ENCODE measurements at regions not wholly inside any gene's neighbourhood (a gene's known extent, or its start where the extent isn't known, plus 50 kb on each side); places are given as distances from the start of the nearest gene placed in this dataset.

GRCh38 chr10:29858702-29859267 lies 200.6 kb downstream of the JCAD start:
- H3K27ac ChIP-seq (ENCODE audit: control insufficient read depth, insufficient read depth), result no peak overlapping the region
- TF ChIP-seq ESRRA (IDR thresholded peaks at IDR 0.05; ENCODE audit: low read length) (no peak), SMAD5 (IDR thresholded peaks at IDR 0.05; ENCODE audit: low read depth) (no peak), CEBPZ (IDR thresholded peaks at IDR 0.05; ENCODE audit: low read depth, low read length) (no peak), MTA3 (IDR thresholded peaks at IDR 0.05; ENCODE audit: borderline replicate concordance, low read length) (no peak), NFIC (IDR thresholded peaks at IDR 0.05; ENCODE audit: low read depth, low read length) (no peak), MAX (IDR thresholded peaks at IDR 0.05; ENCODE audit: low read depth, low read length) (no peak), STAT1 (conservative IDR thresholded peaks at IDR 0.05) (no peak), ATF2 (IDR thresholded peaks at IDR 0.05; ENCODE audit: low read length) (no peak), SUPT20H (IDR thresholded peaks at IDR 0.05; ENCODE audit: borderline replicate concordance, control insufficient read depth, low read depth, low read length) (no peak), FOXK2 (IDR thresholded peaks at IDR 0.05) (no peak), SREBF2 (IDR thresholded peaks at IDR 0.05; ENCODE audit: low read length) (no peak)
- ChIA-PET POLR2A (no interaction called here), RAD21 (ENCODE audit: unreplicated experiment) (no interaction called here), CTCF (no interaction called here), SMC1A (ENCODE audit: uncharacterized antibody, unreplicated experiment) (no interaction called here)
- no peaks in the 10 kb centered on the region for H3K36me3 ChIP-seq (ENCODE audit: control insufficient read depth in 2 of 2, insufficient read depth in 2 of 2, low read length in 1 of 2)
- in situ Hi-C loops (cut with MboI) (no loop called here), intact Hi-C loops (cut with micrococcal nuclease; ENCODE audit: unreplicated experiment) (no loop called here)
- H3K9ac ChIP-seq (ENCODE audit: control insufficient read depth, insufficient read depth, low read length), result no peak overlapping the region
- no peak for DNase-seq (ENCODE audit: low read depth, low spot score)
- H3K9me3 ChIP-seq (replicated peaks; ENCODE audit: control insufficient read depth, insufficient read depth, low read length), result no peaks in the 10 kb centered on the region
- no peak for FAIRE-seq
- no peak for ATAC-seq
- no peaks in the 10 kb centered on the region for H3K4me1 ChIP-seq (ENCODE audit: control insufficient read depth, insufficient read depth, low read length)
- no peaks in the 10 kb centered on the region; the same call in 1 of the 2 replicates for H4K20me1 ChIP-seq (ENCODE audit: control insufficient read depth, insufficient read depth)
- no peak overlapping the region for H2AFZ ChIP-seq (ENCODE audit: control insufficient read depth, low read depth, low read length)
- H3K4me2 ChIP-seq (ENCODE audit: control insufficient read depth, insufficient read depth), result no peak overlapping the region
- H3K4me3 ChIP-seq, result no peak overlapping the region
- WGBS (ENCODE audit: insufficient coverage, insufficient replicate concordance, low lambda C conversion rate, missing lambda C conversion rate), result 0% methylated on average over 3 of the region's 3 CpGs
- no peaks in the 10 kb centered on the region for H3K79me2 ChIP-seq (ENCODE audit: control insufficient read depth, insufficient read depth, low read length)
- H3K27me3 ChIP-seq (replicated peaks in 1 of 2; ENCODE audit: control insufficient read depth in 2 of 2, insufficient read depth in 2 of 2, low read length in 1 of 2), result peaks cover 0 to 3% of the 10 kb centered on the region in 2 experiments; a peak in 1 of 4 replicates
- BruUV-seq (replicated peaks), result no TSS peak
